HK-2 (cell line): ENCODE measurements at regions not wholly inside any gene's neighbourhood (a gene's known extent, or its start where the extent isn't known, plus 50 kb on each side); places are given as distances from the start of the nearest gene placed in this dataset.
A peak's percentile ranks its signal among the peaks of the same experiment; 100 is the strongest.

ENCODE experiments used
- DNase-seq: peaks from one replicate; pipeline ENCODE4 v3.0.0-alpha.2; 2018; ENCODE audit not compliant: unreplicated experiment

DNA sequence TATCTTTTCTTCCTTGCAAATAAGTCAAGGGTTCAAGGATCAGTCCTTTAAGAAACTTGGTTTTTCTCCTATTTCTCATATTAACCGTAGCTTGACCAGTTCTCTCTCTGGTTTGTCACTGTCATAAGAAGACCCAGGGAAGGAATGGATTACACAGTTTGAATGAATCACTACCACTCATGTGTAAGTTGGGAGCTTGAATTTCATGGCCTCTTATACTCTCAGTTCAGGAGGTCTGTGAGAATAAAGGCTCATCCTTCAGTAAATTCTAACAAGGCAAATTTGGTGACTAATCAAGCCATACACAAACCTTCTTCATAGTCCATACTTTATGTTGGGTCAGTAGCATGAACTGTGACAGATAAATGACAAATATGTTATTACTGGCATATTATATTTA, 323.1 kb upstream of the ACTBL2 start:
- no peak for DNase-seq

DNA sequence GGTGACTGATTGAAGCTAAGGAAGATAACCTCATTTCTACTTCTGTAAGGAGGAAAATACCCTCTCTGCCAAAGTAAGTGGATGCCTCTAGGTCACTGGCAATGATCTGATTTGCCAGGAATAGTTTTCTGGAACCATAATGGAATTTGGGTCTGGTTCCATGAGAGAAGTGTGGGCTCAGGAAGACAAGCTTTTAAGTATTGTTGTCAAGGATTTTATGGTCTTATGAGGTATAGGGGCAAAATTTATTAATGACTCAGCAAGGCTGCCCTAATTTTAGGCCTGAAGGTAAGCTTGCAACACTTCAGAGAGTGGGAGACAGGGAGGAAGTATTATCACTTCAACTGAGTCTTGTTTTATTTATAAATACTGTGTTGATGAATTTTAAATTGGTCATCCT, 322.6 kb upstream of the ACTBL2 start:
- no peak for DNase-seq

DNA sequence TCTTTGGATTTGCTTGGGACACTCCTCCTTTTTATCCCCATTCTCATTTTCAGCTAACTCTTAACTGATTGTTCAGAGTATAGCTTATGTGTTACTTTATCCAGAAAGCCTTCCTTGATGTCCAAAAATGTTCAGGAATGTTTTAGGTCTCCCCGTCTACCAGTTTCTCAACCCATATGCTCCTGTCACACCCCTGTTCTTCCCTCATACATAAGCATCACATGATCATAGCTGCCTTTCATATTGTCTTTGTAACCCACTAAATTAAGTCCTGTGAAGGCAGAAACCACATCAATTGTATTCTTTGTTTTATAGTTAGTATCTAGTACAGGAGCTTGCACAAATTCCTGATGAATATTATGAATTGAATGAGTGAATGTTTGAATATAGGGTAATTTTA, 321.9 kb upstream of the ACTBL2 start:
- DNase-seq, result no peak

DNA sequence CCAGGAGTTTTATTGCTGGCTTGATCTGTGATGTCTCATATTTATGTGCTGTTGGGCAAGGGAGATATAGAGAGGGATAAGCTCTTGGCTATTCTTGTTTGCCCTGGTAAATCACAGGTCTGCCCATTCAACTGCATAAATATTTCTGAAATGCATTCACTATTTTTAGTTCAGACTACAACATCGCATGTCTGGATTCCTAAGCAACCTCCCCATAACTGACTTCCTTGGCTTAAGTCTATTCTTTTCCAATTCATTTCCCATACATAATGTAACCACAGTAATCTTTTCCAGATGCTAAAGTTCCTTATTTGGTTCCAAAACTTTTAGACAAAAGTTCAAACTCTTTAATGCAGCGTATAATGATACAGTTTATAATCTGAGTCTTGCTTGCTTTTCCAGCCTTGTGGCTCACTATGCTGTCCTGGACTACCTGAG, 321.4 kb upstream of the ACTBL2 start:
- DNase-seq, result no peak

DNA sequence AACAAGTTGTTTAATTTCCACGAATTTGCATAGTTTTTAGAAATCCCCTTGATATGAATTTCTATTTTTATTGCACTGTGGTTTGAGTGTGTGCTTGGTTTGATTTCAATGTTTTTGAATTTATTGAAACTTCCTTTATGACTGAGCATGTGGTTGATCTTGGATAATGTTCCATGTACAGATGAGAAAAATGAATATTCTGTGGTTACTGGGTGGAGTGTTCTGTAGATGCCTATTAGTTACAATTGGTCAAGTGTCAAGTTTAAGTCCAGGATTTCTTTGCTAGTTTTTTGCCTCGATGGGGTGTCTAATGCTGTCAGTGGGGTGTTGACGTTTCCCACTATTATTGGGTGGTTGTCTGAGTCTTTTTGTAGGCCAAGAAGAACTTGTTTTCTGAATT, 319.5 kb upstream of the ACTBL2 start:
- no peak for DNase-seq

DNA sequence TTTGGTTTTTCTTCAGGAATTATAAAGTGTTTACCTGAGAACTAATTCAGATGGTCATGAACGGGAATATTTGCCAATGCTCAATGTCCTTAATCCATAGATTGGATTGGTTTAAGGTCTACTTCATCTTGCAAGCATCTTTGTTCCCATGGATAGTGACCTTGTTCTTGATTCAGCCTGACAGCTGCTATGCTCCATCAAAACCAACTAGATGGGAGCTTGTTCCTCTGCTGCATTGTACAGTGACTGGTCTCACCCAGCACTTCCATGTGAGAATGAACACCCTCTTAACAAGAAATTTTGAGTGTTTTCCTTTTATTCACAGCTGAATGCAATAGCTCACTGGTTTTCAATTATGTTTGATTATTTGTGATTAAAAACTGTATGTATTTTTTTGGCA, 312.6 kb upstream of the ACTBL2 start:
- DNase-seq, result no peak

DNA sequence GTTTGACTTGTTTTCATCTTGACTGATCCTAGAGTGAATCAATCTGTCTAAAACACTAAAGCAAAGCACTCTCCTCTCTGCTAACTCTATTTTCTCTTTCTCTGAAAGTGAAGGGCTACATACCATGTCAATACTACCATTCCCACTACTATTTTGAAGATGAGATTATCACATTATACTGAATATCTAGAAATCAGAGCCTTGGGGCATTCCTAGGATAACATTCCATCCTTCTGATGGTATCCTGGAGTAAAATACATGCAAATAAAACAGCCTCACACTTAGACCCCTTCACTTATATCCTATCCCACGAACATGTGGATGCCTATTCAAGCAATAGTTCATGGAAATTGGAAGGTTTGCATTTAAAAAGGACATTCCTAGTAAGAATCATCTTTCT, 309.3 kb upstream of the ACTBL2 start:
- no peak for DNase-seq

DNA sequence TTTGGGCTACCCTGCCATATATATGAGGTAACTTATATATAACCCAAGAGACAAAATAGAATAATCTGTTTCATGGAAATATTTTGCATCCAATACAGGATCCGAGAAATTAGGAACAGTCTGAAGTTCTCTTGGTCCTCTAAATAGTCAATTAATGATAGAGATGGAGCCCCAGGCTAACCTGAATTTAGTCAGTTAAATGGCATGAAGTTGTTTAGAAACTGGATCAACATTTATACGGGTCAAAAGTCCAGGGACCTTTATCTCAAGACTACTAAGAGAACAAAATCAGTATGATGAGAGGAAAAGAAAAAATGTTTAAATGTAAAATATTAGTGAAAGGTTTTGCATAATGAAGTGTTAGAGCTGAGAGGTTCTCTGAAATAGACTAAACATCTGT, 303.3 kb upstream of the ACTBL2 start:
- no peak for DNase-seq

DNA sequence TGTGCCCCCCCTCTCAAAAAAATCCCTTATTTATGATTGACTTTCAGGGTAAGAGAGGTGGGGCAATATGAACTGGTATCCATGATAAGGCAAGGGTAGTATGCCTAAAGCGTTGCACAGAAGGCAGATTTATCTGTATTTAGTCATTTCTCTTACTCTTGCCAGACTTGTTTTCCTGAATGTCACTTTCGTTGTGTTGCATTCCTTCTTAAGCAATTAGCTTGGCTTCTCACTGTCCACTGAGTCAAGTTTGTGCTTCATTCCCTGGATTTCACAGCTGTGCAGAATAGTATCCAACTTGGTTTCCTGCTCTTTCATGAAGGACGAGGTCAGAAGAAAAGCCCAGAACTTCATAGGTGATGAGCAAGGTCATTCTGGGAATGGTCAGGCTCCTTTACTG, 301.5 kb upstream of the ACTBL2 start:
- DNase-seq, result no peak

DNA sequence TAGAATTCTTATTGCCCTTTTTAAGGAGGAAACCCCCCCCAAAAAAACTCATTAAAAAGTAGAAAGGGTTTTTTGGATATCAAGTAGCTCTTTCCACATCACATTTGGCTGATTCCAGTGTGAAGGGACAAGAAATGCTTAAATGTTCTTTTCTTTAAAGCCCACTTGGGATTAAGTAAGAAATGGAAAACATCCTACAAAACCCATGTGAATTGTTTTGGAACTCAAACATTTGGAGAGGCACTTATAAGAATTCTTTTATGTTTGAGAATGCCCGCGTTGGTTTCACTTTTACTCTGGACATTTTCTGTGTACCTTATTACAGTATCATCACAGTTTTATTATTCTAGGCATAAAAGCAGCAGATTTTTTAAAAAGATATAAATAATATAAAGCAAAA, 301.1 kb upstream of the ACTBL2 start:
- DNase-seq, result no peak

DNA sequence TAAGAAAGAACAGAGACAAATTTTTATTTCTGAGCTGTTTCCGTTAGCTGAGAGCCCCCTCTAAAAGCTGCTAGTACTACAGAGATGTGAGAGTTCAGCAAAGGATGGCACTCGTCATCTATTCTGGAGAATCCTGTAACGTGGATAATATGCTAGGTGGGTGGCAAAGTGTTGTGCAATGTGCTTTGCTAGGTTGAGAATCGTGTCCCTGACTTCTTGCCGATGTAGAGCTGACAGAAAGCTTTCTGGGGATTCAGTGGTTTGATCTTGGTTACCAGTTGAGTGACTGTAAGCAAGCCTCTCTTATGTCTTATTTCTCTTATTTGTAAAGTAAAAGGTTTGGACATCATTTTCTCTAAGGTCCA, 298.3 kb upstream of the ACTBL2 start:
- no peak for DNase-seq

DNA sequence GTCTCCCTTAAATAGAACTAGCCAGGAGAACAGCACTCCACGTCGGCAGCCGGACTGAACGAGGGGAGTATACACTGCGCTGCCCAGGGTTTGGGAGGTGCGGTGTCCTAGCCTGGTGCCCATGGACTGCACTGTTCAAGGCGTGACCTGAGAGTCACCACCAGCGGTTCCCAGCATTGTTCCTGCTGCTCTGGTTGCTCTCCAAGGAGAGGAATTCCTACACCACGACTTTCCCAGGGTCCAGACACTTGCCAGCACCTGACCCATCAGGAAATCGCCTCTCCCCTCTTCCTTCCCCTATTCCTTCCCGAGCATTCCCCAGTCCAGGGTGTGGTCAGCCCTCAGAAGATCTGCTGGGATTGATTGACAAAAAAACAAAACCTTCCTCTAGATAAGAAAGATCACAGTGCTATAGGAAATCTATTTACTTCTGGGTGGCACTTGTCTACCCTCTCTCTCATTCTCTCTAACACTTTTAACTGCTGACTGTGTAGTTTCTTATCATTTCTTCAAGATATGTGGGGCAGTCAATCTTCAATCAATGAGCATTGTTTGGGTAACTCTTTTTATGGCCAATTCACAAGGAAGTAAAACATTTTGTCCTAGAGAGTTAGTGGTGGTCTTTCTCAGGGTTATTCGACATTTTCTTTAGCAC, 297.8 kb upstream of the ACTBL2 start:
- peak; percentile 36 for DNase-seq

DNA sequence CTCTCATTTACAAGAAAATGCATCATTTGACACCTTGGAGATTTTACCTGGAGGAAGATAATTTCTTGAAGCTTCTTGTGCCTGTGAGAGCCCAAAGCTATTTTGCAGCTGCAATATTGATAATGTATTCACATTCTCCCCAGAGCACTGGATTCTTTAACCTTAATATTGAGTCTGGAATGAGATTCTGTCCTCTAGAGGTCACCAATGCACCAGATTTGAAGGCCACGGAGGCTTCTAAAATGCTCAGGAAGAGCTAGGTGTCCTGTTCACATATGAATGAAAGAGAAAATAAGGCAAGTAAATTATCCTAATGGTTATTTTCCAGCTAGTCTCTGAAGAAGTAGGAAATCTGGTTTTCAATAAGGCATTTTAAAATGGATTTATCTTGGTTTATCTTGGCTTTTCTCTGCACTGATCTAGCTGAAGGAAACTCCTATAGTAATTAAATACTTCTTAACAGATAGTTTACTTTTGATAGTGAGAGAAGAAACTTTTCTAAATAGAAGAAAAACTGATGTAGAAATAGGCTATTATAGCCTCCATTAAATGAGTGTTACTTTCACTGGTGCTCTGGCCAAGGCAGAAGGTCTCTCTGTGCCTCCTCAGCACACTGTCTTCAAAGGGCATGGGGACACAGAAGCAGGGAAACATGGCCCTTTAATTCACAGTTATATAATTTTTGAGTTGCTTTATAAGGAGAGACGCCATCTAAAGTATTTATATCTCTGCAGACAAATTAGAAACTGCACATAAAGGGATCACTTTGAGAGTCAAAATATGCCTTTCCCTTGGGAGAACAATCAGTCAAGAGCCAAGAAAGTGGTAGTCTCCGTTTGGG, 297.0 kb upstream of the ACTBL2 start:
- peak; percentile 41 for DNase-seq

DNA sequence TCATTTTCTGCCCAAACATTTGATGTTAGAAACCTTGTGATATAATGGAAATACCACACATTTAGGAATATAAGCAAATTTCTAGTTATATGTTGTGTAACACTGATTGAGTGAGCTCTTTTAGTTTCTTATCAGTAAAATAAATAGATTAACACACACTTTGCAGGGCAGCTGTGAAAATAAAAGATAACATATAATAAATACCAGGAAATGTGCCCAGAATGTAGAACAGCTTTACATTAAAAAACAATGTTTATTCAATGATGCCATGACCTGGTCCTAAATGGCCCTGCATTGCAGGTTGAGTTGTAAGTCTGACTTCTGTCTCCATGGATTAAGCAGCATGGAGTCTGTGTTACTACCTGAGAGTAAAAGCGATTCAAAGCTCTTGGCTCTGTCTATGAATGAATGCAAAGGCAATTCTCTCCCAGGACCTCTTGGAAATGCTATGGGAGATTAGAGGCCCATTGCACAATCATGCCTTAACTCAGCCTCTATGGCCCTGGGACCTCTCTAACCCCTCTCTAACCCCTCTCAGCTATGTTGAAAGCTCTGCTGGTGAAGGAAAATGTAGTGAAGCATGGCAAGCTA, 296.0 kb upstream of the ACTBL2 start:
- no peak for DNase-seq

DNA sequence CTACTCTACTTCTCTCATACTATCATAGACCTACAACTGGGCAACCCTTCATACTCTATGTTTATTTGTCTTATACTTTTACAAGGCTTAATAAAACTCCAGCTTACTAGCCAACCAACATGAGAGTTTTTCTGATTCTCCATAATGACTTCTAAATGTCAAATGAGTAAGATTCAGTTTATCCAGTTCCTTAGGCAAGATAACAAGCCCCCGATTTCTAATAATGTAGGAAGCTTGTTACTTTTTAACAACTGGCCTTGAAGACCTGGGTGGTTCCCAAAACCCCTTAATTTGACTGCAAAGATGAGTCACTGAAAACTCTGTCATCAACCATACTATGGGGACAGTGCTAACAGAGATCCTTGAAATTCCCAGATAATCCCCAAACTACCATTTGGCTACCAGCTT, 294.6 kb upstream of the ACTBL2 start:
- no peak for DNase-seq

DNA sequence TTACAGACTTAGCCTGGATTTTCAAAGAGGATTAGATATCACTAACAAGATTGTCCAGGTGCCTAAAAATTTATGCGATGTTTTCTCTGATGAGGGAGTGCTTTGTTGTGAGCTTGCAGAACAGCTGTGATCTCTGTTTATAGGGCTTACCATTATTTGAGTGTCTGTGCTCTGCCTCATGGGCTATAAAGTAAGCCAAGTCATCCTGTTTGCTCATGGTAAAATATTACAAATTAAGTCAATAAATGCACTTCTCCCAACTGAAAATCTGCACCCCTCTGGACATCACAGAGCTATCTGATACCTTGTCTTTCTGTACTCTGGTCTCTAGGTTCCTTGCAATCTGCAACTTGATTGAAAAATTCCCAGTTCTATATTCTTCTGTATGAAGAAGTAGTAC, 293.4 kb upstream of the ACTBL2 start:
- DNase-seq, result no peak

DNA sequence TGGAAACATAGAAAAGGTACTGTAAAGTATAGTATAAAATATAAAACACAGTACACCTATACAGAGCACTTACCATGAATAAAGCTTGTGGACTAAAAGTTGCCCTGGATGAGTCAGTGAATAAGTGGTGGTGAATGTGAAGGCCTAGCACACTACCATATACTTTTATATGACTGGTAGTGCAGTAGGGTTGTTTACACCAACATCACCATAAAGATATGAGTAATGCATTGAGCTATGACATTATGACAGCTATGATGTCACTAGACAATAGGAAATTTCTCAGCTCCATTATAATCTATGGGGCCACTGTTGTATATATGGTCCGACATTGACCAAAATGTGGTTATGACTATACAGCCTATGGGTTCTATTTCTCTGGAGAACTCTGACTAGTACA, 291.8 kb upstream of the ACTBL2 start:
- DNase-seq, result no peak

DNA sequence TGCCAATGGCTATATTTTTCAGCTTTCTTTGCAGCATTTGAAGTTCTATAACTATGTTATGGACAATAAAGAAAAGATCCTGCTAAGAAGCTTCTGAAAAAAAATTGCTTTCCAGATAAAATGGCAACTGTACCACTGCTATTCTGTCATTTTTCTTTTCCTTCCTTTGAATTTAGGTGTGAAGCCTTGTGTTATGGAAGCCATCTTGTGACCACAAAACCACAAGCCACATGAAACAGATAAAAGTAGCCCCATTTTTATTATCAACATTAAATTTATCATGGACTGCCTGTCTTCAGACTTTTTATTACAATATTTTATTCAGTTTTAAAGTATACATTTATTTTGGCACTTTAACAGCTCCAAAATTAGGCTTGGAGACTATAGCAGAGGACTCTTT, 289.9 kb upstream of the ACTBL2 start:
- DNase-seq, result no peak

DNA sequence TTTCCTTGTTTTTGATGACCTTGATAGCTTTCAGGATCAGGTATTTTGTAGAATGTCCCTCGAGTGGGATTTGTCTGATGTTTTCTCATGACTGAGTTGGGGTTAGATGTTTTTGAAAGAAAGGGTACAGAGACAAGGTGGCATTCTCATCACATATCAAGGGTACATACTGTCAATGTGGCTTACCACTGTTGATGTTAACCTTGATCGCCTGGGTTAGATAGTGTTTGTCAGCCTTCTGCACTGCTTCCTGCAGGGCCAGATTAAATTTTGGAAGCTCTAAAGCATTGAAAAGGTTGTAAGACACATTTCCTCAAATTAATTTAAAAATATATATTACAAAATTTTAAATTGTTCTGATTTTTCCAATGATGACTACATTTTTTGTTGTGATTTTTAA, 287.4 kb upstream of the ACTBL2 start:
- DNase-seq, result no peak

DNA sequence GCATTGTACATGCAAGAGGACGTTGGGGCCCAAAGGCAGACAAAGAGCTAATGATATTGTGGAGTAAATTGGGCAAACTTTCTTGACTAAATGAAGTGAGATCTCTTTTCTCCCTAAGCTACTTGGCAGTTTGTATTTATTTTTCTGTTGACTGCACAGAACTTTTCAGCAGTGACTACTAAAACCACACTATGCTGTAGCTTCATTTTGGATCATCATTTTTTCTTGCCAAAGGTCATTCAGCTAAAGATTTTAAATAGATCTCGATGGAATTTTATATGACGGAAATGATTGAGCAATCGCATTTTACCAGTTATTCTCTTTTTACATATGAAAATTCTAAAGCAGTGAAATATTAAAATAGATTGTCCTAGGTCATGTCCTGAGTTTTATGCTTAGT, 286.1 kb upstream of the ACTBL2 start:
- no peak for DNase-seq

DNA sequence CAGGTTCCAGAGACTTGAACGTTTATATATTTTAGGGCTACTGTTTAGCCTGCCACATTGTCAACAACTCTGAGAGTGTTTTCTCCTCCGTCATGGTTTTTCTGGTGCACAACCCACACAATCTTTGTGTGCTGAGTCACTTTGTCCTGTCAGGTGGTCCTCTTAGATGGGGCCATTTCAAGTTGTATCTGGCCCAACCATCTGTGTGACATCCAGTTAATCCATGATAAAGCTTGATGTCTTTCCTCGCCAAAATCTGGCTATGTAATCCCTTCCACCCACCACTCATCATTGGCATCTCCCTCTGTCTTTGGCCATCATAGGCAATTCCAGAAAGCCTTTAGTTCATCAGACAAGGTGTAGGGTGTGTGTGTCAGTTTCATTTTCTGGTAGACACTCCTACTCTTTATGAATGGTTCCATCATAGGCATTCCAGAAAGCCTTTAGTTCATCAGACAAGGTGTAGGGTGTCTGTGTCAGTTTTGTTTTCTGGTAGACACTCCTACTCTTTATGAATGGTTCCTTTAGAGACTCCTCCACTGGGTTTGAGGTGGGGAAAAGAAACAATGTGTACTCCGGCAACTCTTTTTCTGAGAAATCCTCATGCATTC, 282.0 kb upstream of the ACTBL2 start:
- no peak for DNase-seq

DNA sequence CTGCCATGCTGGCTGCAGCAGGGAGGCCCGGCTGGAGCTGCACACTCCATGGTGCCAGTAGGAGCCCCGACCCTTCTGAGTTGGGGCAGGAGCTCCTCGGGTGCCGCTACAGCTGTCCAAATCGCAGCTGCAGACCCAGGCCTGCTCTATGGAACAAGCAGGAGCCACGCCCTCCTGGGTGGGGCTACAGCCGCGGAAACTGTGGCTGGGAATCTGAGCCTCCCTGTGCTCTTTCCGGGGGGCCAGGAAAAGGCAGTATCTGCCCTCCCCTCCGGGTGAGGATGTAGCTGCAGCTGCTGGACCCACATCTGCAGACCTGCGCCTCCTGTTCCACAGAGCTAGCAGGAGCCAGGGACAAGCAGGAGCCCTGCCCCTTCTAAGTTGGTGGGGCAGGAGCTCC, 278.9 kb upstream of the ACTBL2 start:
- DNase-seq, result no peak

DNA sequence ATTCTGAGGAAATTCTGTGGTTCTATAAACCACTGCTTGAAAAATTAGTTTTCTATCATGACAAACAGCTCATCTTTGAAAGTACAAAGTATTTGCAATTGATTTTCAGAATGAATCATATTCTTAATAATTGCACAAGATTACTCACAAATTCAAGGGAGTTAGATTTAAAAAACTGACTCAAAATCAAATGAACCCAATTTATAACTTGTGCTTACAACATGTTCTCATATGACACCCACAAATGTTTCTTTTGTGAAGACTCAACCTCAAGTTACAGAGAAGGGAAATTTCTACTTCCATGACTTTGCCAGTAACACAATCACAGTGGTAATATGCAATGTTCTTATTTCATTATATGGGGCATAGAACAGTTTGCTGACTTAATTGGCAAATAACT, 272.0 kb upstream of the ACTBL2 start:
- DNase-seq, result no peak
